GM18511 (cell line): ENCODE measurements at regions not wholly inside any gene's neighbourhood (a gene's known extent, or its start where the extent isn't known, plus 50 kb on each side); places are given as distances from the start of the nearest gene placed in this dataset.
"Not testable (repeated sequence)": the region's sequence is repeated elsewhere in the genome, so short reads cannot be mapped to it uniquely, and the experiment has no call there.

Source experiments
- ATAC-seq: cut with Tn5 transposase; IDR thresholded peaks from one replicate; pipeline ENCODE4 v1.9.1; 2021; ENCODE audit warnings: mild to moderate bottlenecking, moderate library complexity; ENCODE audit not compliant: unreplicated experiment

GRCh38 chr2:189231719-189232323 is 52.3 kb upstream of the COL5A2 start:
- ATAC-seq, result no peak

- ATAC-seq, result peak; percentile 93
Observed at GRCh38 chr2:189232759-189233406, 53.3 kb upstream of the COL5A2 start.

GRCh38 chr2:189233527-189233926 is 54.0 kb upstream of the COL5A2 start:
- ATAC-seq, result no peak

- no peak for ATAC-seq
Observed at GRCh38 chr2:189234991-189235390, 55.4 kb upstream of the COL5A2 start.

DNA sequence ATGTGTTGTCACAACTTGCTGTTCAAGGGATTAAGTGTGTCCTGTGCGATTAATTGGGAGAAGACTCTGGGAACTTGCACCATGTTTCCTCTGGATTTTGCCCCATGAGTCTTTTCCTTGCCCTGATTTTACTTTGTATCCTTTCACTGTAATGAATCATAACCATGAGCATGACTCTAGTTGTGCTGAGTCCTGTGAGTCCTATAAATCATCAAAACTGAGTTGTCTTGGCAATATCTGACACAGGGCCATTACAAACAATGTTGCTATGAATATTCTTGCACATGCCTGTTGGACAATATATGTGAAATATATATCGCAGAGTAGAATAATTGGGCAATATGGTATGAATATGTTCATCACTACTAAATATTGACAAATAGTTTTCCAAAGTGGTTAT is 56.5 kb upstream of the COL5A2 start:
- ATAC-seq, result no peak

GRCh38 chr2:189238903-189239302 is 59.3 kb upstream of the COL5A2 start:
- no peak for ATAC-seq

DNA sequence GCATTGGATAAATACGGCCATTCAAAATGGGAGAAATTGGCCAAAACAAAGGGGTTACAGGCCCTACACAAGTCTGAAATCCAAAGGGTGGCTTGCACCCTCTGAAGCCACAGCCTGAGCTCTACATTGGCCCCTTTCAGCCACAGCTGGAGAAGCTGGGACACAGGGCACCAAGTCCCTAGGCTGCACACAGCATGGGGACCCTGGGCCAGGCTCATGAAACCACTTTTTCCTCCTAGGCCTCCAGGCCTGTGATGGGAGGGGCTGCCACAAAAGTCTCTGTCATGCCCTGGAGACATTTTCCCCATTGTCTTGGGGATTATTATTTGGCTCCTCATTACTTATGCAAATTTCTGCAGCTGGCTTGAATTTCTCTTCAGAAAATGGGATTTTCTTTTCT is 64.3 kb upstream of the COL5A2 start:
- not testable (repeated sequence) for ATAC-seq

GRCh38 chr2:189247276-189247675 is 67.7 kb upstream of the COL5A2 start:
- no peak for ATAC-seq

- ATAC-seq, result no peak
Observed at GRCh38 chr2:189248141-189248540, 68.6 kb upstream of the COL5A2 start.

DNA sequence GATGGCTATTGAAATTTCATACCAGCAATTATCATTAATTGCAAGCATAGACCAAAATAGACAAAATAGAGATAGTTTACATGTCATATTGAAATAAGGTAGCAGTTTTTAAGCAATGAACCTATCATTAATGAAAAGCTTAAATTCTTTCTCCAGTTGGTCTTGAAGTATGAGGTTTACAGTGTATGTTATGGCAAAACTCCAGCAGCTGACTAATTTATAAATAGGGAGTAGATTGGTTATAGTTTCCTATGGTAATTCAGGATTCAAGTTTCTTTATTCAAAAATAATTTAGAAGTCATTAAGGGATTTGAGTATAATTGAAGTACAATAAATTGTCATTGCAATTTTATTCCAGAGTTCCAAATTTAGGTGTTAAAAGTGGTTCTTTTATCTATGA is 69.6 kb upstream of the COL5A2 start:
- ATAC-seq, result no peak

DNA sequence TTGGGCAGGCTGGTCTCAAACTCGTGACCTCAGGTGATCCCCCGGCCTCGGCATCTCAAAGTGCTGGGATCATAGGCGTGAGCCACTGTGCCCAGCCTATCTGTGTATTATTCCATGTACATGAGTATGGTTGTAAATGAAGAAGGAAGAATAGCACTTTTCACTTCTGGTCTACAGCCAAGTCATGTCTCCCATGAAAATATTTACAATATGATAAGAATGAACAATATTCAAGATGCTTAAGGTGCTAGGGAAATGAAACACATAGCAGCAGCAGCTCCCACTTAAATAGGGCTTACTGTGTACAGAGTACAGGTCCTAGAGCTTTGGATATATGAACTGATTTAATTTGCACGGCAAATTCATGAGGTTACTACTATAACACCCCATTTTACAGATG is 70.3 kb upstream of the COL5A2 start:
- no peak for ATAC-seq

- no peak for ATAC-seq
Observed at GRCh38 chr2:189252991-189253675, 73.6 kb upstream of the COL5A2 start.

DNA sequence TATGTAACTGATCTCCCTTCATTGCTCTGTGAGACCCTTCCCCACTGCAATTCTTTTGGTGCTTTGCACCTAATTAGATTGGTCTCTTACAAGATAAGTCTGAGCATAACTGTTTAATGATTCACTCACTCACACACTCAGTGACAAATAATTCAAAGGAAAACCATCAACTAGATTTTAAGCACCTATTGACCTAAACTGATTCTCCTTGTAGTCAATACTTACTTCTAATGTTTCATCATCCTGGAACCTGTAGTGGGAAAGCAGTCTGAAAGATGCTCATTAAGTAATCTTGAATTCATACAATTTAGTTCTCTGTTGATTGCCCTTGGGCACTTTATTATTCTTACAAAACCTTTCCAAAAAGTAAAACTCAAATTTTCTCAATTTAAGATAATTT is 74.3 kb upstream of the COL5A2 start:
- no peak for ATAC-seq

GRCh38 chr2:189254268-189254883 is 74.8 kb upstream of the COL5A2 start:
- no peak for ATAC-seq

DNA sequence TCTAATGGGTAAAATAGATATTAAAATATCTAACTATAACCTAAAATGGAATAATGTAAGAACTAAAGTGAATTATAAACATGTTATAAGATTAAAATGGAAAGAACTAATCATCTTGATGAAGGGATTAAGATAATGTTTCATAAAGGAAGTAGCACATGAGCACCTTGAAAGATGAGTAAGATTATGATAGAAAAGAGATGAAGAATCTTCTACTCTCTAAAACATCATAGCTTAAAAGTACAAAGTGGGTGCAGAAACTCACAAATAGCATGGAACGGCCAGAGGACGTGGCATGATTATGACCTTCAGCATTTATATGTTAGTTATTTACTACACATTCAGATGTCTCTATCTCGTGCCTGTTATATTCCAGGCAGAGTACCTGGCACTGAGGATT is 76.2 kb upstream of the COL5A2 start:
- no peak for ATAC-seq

- no peak for ATAC-seq
Observed at GRCh38 chr2:189258616-189259365, 79.2 kb upstream of the COL5A2 start.

GRCh38 chr2:189260361-189260814 is 80.8 kb upstream of the COL5A2 start:
- no peak for ATAC-seq

DNA sequence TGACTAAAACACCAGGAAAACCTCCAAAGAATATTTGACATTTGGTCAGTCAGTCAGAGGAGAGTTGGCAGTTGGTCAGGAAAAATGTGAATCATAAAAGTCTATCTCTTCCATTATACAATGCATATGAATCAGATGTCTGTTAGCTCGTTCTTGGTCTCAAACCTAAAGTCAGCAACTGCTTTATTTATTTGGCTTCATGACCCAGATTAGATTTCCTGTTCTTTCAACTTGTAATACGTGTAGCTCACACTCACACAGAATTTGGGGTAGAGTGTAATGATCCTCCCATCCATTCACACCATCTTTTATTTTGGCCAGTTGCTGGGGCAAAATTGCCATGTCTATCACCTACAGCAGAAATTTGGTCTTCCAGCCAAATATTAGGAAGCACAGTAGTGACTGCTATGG is 81.9 kb upstream of the COL5A2 start:
- ATAC-seq, result no peak

DNA sequence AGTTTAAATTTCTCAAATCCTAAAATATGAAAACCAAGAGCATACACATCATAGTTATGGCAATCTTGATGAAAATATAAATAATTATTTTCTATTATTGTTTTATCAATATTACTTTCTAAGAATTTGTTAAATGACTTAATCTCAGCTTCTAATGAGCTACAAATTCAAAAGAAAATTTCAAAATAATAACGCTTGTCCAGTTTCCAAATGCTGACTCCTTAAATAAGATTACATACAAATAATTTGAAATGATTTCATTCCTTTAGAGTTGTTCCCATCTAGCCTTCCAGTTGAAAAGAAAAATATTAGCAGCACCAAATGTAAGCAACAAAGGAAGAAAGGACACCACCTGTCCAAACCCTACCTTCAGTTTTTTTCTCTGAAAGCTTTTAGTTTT is 82.4 kb upstream of the COL5A2 start:
- ATAC-seq, result no peak

- ATAC-seq, result no peak
Observed at GRCh38 chr2:189265696-189266320, 86.2 kb upstream of the COL5A2 start.

DNA sequence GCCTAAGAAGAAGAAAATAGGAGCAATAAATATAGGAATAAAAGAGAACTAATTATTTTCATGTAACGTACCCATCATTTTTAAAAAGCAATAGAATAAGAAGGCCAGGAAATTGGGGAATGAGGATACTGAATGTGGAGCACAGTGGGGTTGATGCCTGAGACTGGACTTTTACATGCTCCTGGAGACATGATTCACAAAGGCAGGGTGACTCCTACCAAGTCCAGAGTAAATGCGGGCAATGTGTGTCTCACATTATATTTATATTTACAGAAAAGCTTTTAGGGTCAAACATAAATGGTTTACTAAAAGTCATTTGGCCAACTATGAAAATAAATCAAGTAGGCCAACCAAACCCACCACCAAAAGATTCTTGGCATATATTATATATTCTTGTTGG is 87.9 kb upstream of the COL5A2 start:
- ATAC-seq, result no peak
